Ishikawa (cell line): ENCODE measurements at regions not wholly inside any gene's neighbourhood (a gene's known extent, or its start where the extent isn't known, plus 50 kb on each side); places are given as distances from the start of the nearest gene placed in this dataset.

Experiments
- CEBPB ChIP-seq: IDR thresholded peaks from 2 replicates; pipeline ENCODE4 v1.6.1; 2012
- CREB1 ChIP-seq: IDR thresholded peaks from 2 replicates; pipeline ENCODE4 v1.6.1; 2012; ENCODE audit warnings: low read depth
- EGR1 ChIP-seq: IDR thresholded peaks from 2 replicates; pipeline ENCODE4 v1.6.1; 2012
- EP300 ChIP-seq: IDR thresholded peaks from 2 replicates; pipeline ENCODE4 v1.6.1; 2012; ENCODE audit warnings: borderline replicate concordance
- FOXM1 ChIP-seq: IDR thresholded peaks from 2 replicates; pipeline ENCODE4 v1.6.1; 2012; ENCODE audit warnings: low read depth, borderline replicate concordance
- NFIC ChIP-seq: IDR thresholded peaks from 2 replicates; pipeline ENCODE4 v1.6.1; 2012
- RAD21 ChIP-seq: IDR thresholded peaks from 2 replicates; pipeline ENCODE4 v1.6.1; 2012; ENCODE audit warnings: low read depth
- REST ChIP-seq: IDR thresholded peaks from 2 replicates; pipeline ENCODE4 v1.6.1; 2012; ENCODE audit warnings: low read depth, mild to moderate bottlenecking
- TAF1 ChIP-seq: IDR thresholded peaks from 2 replicates; pipeline ENCODE4 v1.6.1; 2012; ENCODE audit warnings: low read depth, mild to moderate bottlenecking
- TCF12 ChIP-seq: IDR thresholded peaks from 2 replicates; pipeline ENCODE4 v1.6.1; 2012; ENCODE audit warnings: low read depth
- TEAD4 ChIP-seq: IDR thresholded peaks from 2 replicates; pipeline ENCODE4 v1.6.1; 2012
- USF1 ChIP-seq: IDR thresholded peaks from 2 replicates; pipeline ENCODE4 v1.6.1; 2012
- YY1 ChIP-seq: IDR thresholded peaks from 2 replicates; pipeline ENCODE4 v1.6.1; 2012; ENCODE audit warnings: low read depth
- ZBTB7A ChIP-seq: IDR thresholded peaks from 2 replicates; pipeline ENCODE4 v1.6.1; 2012; ENCODE audit warnings: low read depth
- TF ChIP-seq, protein P1 (sequence below): IDR thresholded peaks from 2 replicates; pipeline ENCODE4 v1.6.1; 2012

- TF ChIP-seq NFIC, result no peak
- no peak for TF ChIP-seq REST
- no peak for TF ChIP-seq CREB1
- TF ChIP-seq TCF12, result no peak
- TF ChIP-seq CEBPB, result no peak
- no peak for TF ChIP-seq EGR1
- TF ChIP-seq EP300, result no peak
These were observed 210.4 kb upstream of the PRICKLE1 start for GRCh38 chr12:42799966-42800365.

- TF ChIP-seq TEAD4 (no peak), REST (no peak)
- TF ChIP-seq, protein P1, sequence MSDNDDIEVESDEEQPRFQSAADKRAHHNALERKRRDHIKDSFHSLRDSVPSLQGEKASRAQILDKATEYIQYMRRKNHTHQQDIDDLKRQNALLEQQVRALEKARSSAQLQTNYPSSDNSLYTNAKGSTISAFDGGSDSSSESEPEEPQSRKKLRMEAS, result no peak
These were observed 209.4 kb upstream of the PRICKLE1 start for GRCh38 chr12:42798811-42799438.

GRCh38 chr12:42794806-42795205, 205.3 kb upstream of the PRICKLE1 start:
- no peak for TF ChIP-seq CEBPB
- TF ChIP-seq CREB1, result no peak
- TF ChIP-seq, protein P1, result no peak
- TF ChIP-seq TEAD4, result no peak
- no peak for TF ChIP-seq EP300
- no peak for TF ChIP-seq USF1
- no peak for TF ChIP-seq TAF1
- no peak for TF ChIP-seq TCF12
- TF ChIP-seq FOXM1, result no peak
- no peak for TF ChIP-seq YY1
- no peak for TF ChIP-seq EGR1
- TF ChIP-seq NFIC, result no peak
- TF ChIP-seq RAD21, result no peak
- TF ChIP-seq ZBTB7A, result no peak
- TF ChIP-seq REST, result no peak

DNA sequence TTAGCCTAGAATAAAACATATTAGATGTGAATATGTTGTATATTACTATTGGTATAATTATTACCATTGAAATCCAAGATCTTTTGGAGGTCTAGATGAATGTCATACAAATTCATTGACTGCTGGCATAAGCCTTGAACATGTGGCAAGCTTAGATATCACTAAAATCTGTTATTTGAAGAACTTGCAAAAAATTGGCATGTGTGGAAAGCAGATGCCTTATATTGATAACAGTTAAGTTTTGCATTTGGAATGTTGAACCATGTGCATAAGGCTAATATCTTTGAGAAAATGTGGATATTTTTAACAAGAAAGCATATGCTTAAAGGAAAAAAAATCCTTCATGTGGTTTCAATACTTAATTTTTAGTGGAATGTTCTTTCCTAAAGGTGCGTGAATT, 203.6 kb upstream of the PRICKLE1 start:
- TF ChIP-seq EGR1, result no peak
- no peak for TF ChIP-seq REST
- no peak for TF ChIP-seq YY1
- no peak for TF ChIP-seq CREB1
- TF ChIP-seq USF1, result no peak
